ENCODE measurements at regions not wholly inside any gene's neighbourhood (a gene's known extent, or its start where the extent isn't known, plus 50 kb on each side); places are given as distances from the start of the nearest gene placed in this dataset.

GRCh38 chr18:28409811-28410210 is 232.9 kb upstream of the CDH2 start:
- Mint-ChIP-seq H3K4me3 (no peak overlapping the region), H3K36me3 (ENCODE audit: insufficient read depth in 1 of 3, low read depth in 3 of 3) (no peaks in the 10 kb centered on the region)

More at GRCh38 chr18:28409811-28410210, 232.9 kb upstream of the CDH2 start:
- Histone ChIP-seq H3K4me2 (ENCODE audit: insufficient read depth, insufficient read length, low read length) (no peak overlapping the region), H3K56ac (ENCODE audit: insufficient read length, low read depth, low read length) (no peak overlapping the region), H3K27me3 (ENCODE audit: insufficient read depth, low read length) (no peaks in the 10 kb centered on the region), H3K23ac (ENCODE audit: insufficient read length, low read depth, low read length) (no peak overlapping the region), H3K14ac (ENCODE audit: insufficient read depth, low read length) (no peak overlapping the region), H3K9ac (ENCODE audit: extremely low read depth, insufficient read length, low read length) (no peak overlapping the region), H2BK20ac (ENCODE audit: low read depth, low read length, poor library complexity, severe bottlenecking) (no peak overlapping the region), H3K23me2 (ENCODE audit: insufficient read length, low read depth, low read length, poor library complexity, severe bottlenecking) (no peaks in the 10 kb centered on the region), H2BK12ac (ENCODE audit: insufficient read length, low read depth, low read length) (no peak overlapping the region), H3K18ac (ENCODE audit: insufficient read length, low read depth, low read length) (no peak overlapping the region), H2BK15ac (ENCODE audit: low read depth, low read length) (no peak overlapping the region), H3T11ph (ENCODE audit: low read length) (no peak overlapping the region), H3K27ac (ENCODE audit: insufficient read length, low read depth, low read length) (no peak overlapping the region), H3K4ac (ENCODE audit: low read depth, low read length) (no peak overlapping the region), H3K9me3 (ENCODE audit: control insufficient read depth, low read depth, low read length) (no peaks in the 10 kb centered on the region), H2AK5ac (ENCODE audit: insufficient read length, low read length) (no peak overlapping the region), H2BK120ac (ENCODE audit: low read depth, low read length, poor library complexity, severe bottlenecking) (no peak overlapping the region), H4K91ac (ENCODE audit: insufficient read length, low read depth, low read length) (no peak overlapping the region), H2AFZ (ENCODE audit: low read length) (no peak overlapping the region), H4K8ac (replicated peaks; ENCODE audit: insufficient read length, low read depth, low read length) (no peak overlapping the region), H3K4me1 (ENCODE audit: insufficient read depth, low read length) (no peaks in the 10 kb centered on the region), H3K79me1 (ENCODE audit: insufficient read depth, low read depth, low read length, poor library complexity, severe bottlenecking) (no peaks in the 10 kb centered on the region), H2BK5ac (ENCODE audit: insufficient read length, low read length) (no peak overlapping the region), H4K20me1 (ENCODE audit: control insufficient read depth, insufficient read depth, insufficient read length) (no peaks in the 10 kb centered on the region), H4K5ac (ENCODE audit: insufficient read length, low read depth, low read length) (no peak overlapping the region), H3K79me2 (ENCODE audit: insufficient read depth, low read length) (no peaks in the 10 kb centered on the region)
- H3K9me3 Mint-ChIP-seq = no peaks in the 10 kb centered on the region
- H3K27me3 Mint-ChIP-seq (ENCODE audit: low read depth) = no peaks in the 10 kb centered on the region
- no CpG with 5 or more reads among the region's 1 CpG for WGBS (ENCODE audit: extremely low coverage, insufficient read length, low lambda C conversion rate)
- H3K4me1 Mint-ChIP-seq = no peaks in the 10 kb centered on the region
- no peak overlapping the region for H3K27ac Mint-ChIP-seq
- TF ChIP-seq CTCF (conservative IDR thresholded peaks at IDR 0.05) = no peak
- DNase-seq = no peak
